GM21619 (cell line): ENCODE measurements at regions not wholly inside any gene's neighbourhood (a gene's known extent, or its start where the extent isn't known, plus 50 kb on each side); places are given as distances from the start of the nearest gene placed in this dataset.

Experiments
- ATAC-seq: cut with Tn5 transposase; IDR thresholded peaks from one replicate; pipeline ENCODE4 v1.9.1; 2021; ENCODE audit not compliant: unreplicated experiment

- ATAC-seq = no peak
Measured at GRCh38 chr2:137729305-137729704, 235.0 kb upstream of the HNMT start.

DNA sequence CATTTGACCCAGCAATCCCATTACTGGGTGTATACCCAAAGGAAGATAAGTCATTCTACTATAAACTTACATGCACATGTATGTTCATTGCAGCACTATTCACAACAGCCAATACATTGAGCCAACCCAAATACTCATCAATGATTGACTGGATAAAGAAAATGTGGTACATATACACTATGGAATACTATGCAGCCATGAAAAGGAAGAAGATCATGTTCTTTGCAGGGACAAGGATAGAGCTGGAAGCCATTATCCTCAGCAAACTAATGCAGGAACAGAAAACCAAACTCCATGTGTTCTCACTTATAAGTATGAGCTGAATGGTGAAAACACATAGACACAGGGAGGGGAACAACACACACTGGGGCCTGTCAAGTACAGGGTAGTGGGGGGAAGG lies 226.7 kb upstream of the HNMT start:
- no peak for ATAC-seq

- no peak for ATAC-seq
Measured at GRCh38 chr2:137741784-137742362, 222.4 kb upstream of the HNMT start.

DNA sequence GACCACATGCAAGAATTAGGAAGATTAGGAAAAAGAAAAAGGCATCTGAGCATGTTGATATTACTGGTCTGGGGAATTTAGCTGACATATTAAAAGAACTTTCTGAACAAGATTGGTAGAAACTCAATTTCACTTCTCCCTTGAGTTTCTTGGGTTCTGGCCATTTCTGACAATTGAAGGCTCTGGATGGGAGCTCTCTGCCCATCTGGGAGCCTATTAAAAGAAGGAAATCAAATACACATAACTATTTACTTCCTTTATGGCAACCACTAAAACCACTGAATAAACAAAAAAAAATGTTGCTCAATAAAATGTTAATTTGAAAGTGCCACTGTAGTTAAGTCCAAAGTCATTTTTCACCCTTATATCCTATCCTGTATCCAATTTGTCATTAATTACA lies 216.8 kb upstream of the HNMT start:
- no peak for ATAC-seq

- no peak for ATAC-seq
Measured at GRCh38 chr2:137748533-137748932, 215.7 kb upstream of the HNMT start.

GRCh38 chr2:137764646-137765045 lies 199.6 kb upstream of the HNMT start:
- ATAC-seq = no peak

- no peak for ATAC-seq
Measured at GRCh38 chr2:137769406-137769805, 194.9 kb upstream of the HNMT start.

DNA sequence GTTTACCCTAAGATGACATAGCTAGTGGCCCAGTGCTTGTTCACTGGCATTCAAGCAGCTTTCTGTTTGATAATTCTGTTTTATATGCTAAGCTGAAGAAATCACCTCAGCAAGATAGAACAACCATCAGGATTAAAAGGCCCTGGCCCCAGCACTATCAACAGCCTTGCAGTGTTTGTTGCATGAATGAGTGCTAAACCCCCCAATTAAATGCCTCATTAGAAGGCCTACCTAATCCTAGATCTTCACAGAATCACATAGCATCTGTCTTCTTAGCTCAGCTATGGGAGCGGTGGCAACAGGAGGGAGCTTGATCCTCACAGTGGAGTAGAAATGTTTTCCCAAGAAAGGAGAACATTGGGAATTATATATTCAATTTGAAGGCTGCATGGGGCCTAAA lies 194.1 kb upstream of the HNMT start:
- no peak for ATAC-seq

DNA sequence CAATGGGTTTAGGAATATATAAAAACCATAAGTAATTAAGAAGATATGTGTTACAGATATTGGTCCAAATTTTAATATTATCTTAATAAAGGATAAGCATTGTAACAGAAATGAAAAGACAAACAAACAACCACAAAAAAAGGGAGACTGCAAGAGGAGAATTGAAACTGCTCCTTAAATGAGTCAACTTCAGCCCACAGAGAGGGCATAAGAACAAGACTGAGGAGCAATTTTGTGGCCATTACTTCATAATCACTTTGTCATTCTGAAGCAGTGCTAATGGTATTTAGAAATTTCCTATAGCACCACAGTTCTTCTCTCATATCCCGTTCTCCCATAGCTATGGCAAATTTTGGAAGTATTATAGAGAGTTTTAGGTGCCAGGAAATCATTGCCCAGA lies 193.2 kb upstream of the HNMT start:
- no peak for ATAC-seq

DNA sequence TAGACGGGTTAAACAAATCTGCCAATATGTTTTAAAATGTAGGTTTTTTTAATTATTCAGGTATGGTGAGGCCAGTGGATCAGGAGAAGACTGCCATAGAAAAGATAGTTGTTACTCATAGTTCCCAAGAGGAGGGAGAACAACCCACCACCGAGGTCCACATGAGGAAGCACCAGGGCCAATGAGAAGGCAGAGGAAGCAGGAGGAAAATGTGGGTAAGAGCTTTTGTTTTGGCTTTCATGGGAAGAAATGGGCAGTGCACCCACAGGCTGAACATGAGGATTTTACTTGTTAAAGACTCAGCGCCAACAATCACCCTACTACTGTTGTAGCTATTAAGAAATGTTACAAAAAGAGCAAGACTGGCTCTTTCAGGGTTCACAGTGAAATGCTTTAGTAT lies 191.8 kb upstream of the HNMT start:
- ATAC-seq = no peak

- no peak for ATAC-seq
Measured at GRCh38 chr2:137775529-137775928, 188.7 kb upstream of the HNMT start.

GRCh38 chr2:137776697-137777096 lies 187.6 kb upstream of the HNMT start:
- ATAC-seq = no peak

DNA sequence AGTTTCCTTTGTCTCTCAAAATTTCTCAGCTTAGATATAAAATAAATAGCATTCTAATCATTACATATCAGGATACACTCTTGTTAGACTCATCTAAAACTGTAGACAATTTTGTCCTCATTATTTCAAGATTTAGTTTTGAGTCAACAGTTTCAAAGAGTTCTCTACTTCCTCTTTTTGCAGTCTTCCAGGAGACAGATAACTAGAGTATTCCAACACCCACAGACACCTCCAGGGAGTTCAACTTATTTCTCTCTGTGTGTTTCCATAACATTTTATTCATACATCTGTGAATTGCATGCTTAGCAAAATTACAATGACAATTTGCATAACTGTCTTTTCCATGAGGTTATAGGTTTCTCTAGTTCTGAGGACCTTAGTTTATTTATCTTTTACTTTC lies 166.6 kb upstream of the HNMT start:
- ATAC-seq = no peak

DNA sequence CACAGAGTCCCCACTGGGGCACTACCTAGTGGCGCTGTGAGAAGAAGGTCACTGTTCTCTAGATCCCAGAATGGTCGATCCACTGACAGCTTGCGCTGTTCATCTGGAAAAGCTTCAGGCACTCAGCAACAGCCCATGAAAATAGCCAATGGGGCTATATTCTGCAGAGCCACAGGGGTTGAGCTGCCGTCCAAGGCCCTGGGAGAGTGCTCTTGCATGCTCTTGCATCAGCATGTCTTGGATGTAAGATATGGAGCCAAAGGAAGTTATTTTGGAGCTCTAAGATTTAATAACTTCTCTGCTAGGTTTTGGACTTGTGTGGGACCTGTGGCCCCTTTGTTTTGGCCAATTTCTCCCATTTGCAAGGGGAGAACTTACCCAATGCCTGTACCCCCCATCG lies 164.7 kb upstream of the HNMT start:
- no peak for ATAC-seq

DNA sequence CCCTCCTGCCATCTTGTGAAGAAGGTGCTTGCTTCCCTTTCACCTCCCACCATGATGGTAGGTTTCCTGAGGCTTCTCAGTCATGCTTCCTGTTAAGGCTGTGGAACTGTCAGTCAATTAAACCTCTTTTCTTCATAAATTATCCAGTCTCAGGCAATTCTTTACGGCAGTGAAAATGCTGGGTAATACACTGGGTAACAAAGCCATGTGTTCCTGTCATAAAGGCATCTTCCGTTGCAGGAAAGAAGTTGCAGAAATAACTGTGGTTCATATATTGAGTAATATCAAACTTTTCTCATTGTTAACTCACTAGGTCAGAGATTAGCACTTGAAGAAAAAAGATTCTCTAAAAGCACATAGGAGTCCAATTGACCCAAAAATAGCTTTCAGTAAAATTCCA lies 163.9 kb upstream of the HNMT start:
- ATAC-seq = no peak

- no peak for ATAC-seq
Measured at GRCh38 chr2:137801228-137801627, 163.0 kb upstream of the HNMT start.

- ATAC-seq = no peak
Measured at GRCh38 chr2:137802038-137802437, 162.2 kb upstream of the HNMT start.

GRCh38 chr2:137806068-137806805 lies 158.0 kb upstream of the HNMT start:
- no peak for ATAC-seq

DNA sequence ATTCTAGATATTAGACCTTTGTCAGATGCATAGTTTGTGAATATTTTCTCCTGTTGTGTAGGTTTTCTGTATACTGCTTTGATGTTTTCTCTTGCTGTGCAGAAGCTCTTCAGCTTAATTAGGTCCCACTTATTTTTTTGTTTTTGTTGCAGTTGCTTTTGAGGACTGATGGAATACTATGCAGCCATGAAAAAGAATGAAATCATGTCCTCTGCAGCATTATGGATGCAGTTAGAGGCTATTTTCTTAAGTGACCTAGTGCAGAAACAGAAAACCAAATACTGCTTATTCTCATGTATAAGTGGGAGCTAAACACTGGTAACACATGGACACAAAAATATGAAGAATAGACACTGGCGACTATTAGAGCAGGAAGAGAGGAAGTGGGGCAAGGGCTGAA lies 155.0 kb upstream of the HNMT start:
- no peak for ATAC-seq

GRCh38 chr2:137809837-137810236 lies 154.4 kb upstream of the HNMT start:
- no peak for ATAC-seq

- ATAC-seq = no peak
Measured at GRCh38 chr2:137812517-137812916, 151.8 kb upstream of the HNMT start.

- ATAC-seq = no peak
Measured at GRCh38 chr2:137813176-137813575, 151.1 kb upstream of the HNMT start.

DNA sequence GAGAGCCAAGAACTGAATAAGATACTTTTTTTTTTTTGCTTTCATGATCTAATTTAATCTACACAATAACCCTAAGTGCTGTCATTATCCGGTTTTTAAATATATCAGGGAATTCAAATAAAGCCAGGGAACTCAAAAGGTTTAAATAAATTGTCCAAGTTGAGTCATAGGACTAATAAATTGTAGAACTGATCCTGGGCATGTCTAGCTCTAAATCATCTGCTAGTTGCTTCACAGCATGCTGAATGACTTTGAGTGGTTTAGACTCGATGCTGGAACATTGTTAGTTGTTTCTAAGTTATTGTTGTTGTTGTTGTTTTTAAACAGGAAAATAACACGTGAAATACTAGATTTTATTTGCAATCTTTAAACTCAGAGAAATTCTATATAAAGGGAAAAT lies 147.2 kb upstream of the HNMT start:
- no peak for ATAC-seq
